GM18907 (cell line): ENCODE measurements at regions not wholly inside any gene's neighbourhood (a gene's known extent, or its start where the extent isn't known, plus 50 kb on each side); places are given as distances from the start of the nearest gene placed in this dataset.
"Not testable (repeated sequence)": the region's sequence is repeated elsewhere in the genome, so short reads cannot be mapped to it uniquely, and the experiment has no call there.

Experiments
- ATAC-seq: cut with Tn5 transposase; IDR thresholded peaks from one replicate; pipeline ENCODE4 v1.9.1; 2021; ENCODE audit warnings: mild to moderate bottlenecking, moderate library complexity; ENCODE audit not compliant: unreplicated experiment

GRCh38 chr10:109126541-109126940 is 796.8 kb downstream of the XPNPEP1 start:
- ATAC-seq: no peak

GRCh38 chr10:109126016-109126415 is 797.3 kb downstream of the XPNPEP1 start:
- no peak for ATAC-seq

GRCh38 chr10:109115179-109115578 is 808.1 kb downstream of the XPNPEP1 start:
- ATAC-seq: no peak

- ATAC-seq: no peak
Observed at GRCh38 chr10:109114579-109114978, 808.7 kb downstream of the XPNPEP1 start.

GRCh38 chr10:109106604-109107003 is 816.7 kb downstream of the XPNPEP1 start:
- no peak for ATAC-seq

- no peak for ATAC-seq
Observed at GRCh38 chr10:109105725-109106124, 817.6 kb downstream of the XPNPEP1 start.

GRCh38 chr10:109104806-109105205 is 818.5 kb downstream of the XPNPEP1 start:
- no peak for ATAC-seq

GRCh38 chr10:109103278-109103677 is 820.0 kb downstream of the XPNPEP1 start:
- ATAC-seq: no peak

- no peak for ATAC-seq
Observed at GRCh38 chr10:109089779-109090178, 833.5 kb downstream of the XPNPEP1 start.

- ATAC-seq: no peak
Observed at GRCh38 chr10:109071539-109071938, 851.8 kb downstream of the XPNPEP1 start.

GRCh38 chr10:109070492-109070891 is 852.8 kb downstream of the XPNPEP1 start:
- no peak for ATAC-seq

GRCh38 chr10:109067031-109067430 is 856.3 kb downstream of the XPNPEP1 start:
- ATAC-seq: no peak

- ATAC-seq: no peak
Observed at GRCh38 chr10:109065821-109066220, 857.5 kb downstream of the XPNPEP1 start.

- peak; percentile 68 for ATAC-seq
Observed at GRCh38 chr10:109062371-109062770, 860.9 kb downstream of the XPNPEP1 start.

- ATAC-seq: no peak
Observed at GRCh38 chr10:109055243-109055642, 868.1 kb downstream of the XPNPEP1 start.

- ATAC-seq: no peak
Observed at GRCh38 chr10:109047856-109048255, 875.5 kb downstream of the XPNPEP1 start.

GRCh38 chr10:109046427-109046826 is 876.9 kb downstream of the XPNPEP1 start:
- ATAC-seq: not testable (repeated sequence)

GRCh38 chr10:109040622-109041021 is 882.7 kb downstream of the XPNPEP1 start:
- no peak for ATAC-seq

GRCh38 chr10:109037978-109038377 is 885.3 kb downstream of the XPNPEP1 start:
- no peak for ATAC-seq

GRCh38 chr10:109030581-109031210 is 892.6 kb downstream of the XPNPEP1 start:
- ATAC-seq: no peak

- ATAC-seq: no peak
Observed at GRCh38 chr10:109029870-109030269, 893.4 kb downstream of the XPNPEP1 start.

- no peak for ATAC-seq
Observed at GRCh38 chr10:109027534-109028185, 895.7 kb downstream of the XPNPEP1 start.

GRCh38 chr10:109025172-109025571 is 898.1 kb downstream of the XPNPEP1 start:
- no peak for ATAC-seq
